Neuronal stem cell (in vitro differentiated cells): ENCODE measurements at regions not wholly inside any gene's neighbourhood (a gene's known extent, or its start where the extent isn't known, plus 50 kb on each side); places are given as distances from the start of the nearest gene placed in this dataset.

Source experiments
- DNase-seq: peaks from one replicate; pipeline ENCODE4 v3.0.0-alpha.2; 2013; ENCODE audit warnings: low spot score
- H2AFZ ChIP-seq: one replicate; pipeline ENCODE4 v1.6.1; 2013; ENCODE audit warnings: mild to moderate bottlenecking, low read length, inconsistent platforms
- H2AK5ac ChIP-seq: 2 replicates; pipeline ENCODE4 v1.6.1; 2013; ENCODE audit warnings: low read depth, mild to moderate bottlenecking, inconsistent platforms, low read length, moderate library complexity, mixed read lengths
- H2BK120ac ChIP-seq: 2 replicates; pipeline ENCODE4 v1.6.1; 2013; ENCODE audit warnings: low read depth, mild to moderate bottlenecking, inconsistent platforms, low read length, moderate library complexity, mixed read lengths
- H2BK12ac ChIP-seq: one replicate; pipeline ENCODE4 v1.6.1; 2013; ENCODE audit warnings: low read length, inconsistent platforms
- H2BK15ac ChIP-seq: 2 replicates; pipeline ENCODE4 v1.6.1; 2013; ENCODE audit warnings: mild to moderate bottlenecking, low read length, inconsistent platforms, mixed read lengths
- H2BK5ac ChIP-seq: one replicate; pipeline ENCODE4 v1.6.1; 2013; ENCODE audit warnings: inconsistent platforms, mild to moderate bottlenecking, low read length, moderate library complexity
- H3K14ac ChIP-seq: one replicate; pipeline ENCODE4 v1.6.1; 2013; ENCODE audit warnings: low read length, inconsistent platforms
- H3K18ac ChIP-seq: 2 replicates; pipeline ENCODE4 v1.6.1; 2013; ENCODE audit warnings: low read length, inconsistent platforms
- H3K23ac ChIP-seq: 2 replicates; pipeline ENCODE4 v1.6.1; 2013; ENCODE audit warnings: low read depth, mild to moderate bottlenecking, mixed read lengths, low read length, inconsistent platforms; ENCODE audit not compliant: poor library complexity
- H3K27ac ChIP-seq: replicated peaks from 3 replicates; pipeline ENCODE4 v1.5.1; 2013; ENCODE audit warnings: low read length, inconsistent platforms
- H3K27me3 ChIP-seq, 3 experiments: 2 replicates each; pipeline ENCODE4 v1.6.1; 2013; ENCODE audit warnings: low read length in 3 of 3, mild to moderate bottlenecking in 2 of 3, inconsistent platforms in 1 of 3, low read depth in 1 of 3, mixed read lengths in 1 of 3, moderate library complexity in 1 of 3; ENCODE audit not compliant: control insufficient read depth in 3 of 3, insufficient read depth in 3 of 3
- H3K36me3 ChIP-seq, 2 donors: replicated peaks in 1 of 2; 2 replicates each; pipeline ENCODE4 v1.6.1; 2013; ENCODE audit warnings: low read length in 2 of 2; ENCODE audit not compliant: control insufficient read depth in 2 of 2, insufficient read depth in 2 of 2
- H3K4ac ChIP-seq: 2 replicates; pipeline ENCODE4 v1.6.1; 2013; ENCODE audit warnings: inconsistent platforms, mild to moderate bottlenecking, low read length, moderate library complexity
- H3K4me1 ChIP-seq, 2 donors: 1 replicate in 1 of 2; 2 replicates in 1 of 2; pipeline ENCODE4 v1.6.1; 2013; ENCODE audit warnings: low read length in 2 of 2, low read depth in 1 of 2; ENCODE audit not compliant: control insufficient read depth in 2 of 2, insufficient read depth in 1 of 2
- H3K4me2 ChIP-seq: one replicate; pipeline ENCODE4 v1.6.1; 2013; ENCODE audit warnings: mild to moderate bottlenecking, low read length, inconsistent platforms; ENCODE audit not compliant: insufficient read depth, poor library complexity, severe bottlenecking
- H3K4me3 ChIP-seq, 2 donors: 2 replicates each; pipeline ENCODE4 v1.5.1; 2013; ENCODE audit warnings: low read length in 2 of 2, mild to moderate bottlenecking in 2 of 2, inconsistent platforms in 1 of 2, moderate library complexity in 1 of 2
- H3K79me1 ChIP-seq: one replicate; pipeline ENCODE4 v1.6.1; 2013; ENCODE audit warnings: low read depth, mild to moderate bottlenecking, inconsistent platforms, low read length, moderate library complexity
- H3K9ac ChIP-seq: one replicate; pipeline ENCODE4 v1.6.1; 2013; ENCODE audit warnings: mild to moderate bottlenecking, low read depth, low read length, inconsistent platforms; ENCODE audit not compliant: poor library complexity
- H3K9me3 ChIP-seq, 2 donors: replicated peaks in 1 of 2; 2 replicates each; pipeline versions ENCODE3 to v1.6.1; 2013; ENCODE audit warnings: low read length in 2 of 2, mild to moderate bottlenecking in 2 of 2, inconsistent platforms in 1 of 2, low read depth in 1 of 2, mixed read lengths in 1 of 2, moderate library complexity in 1 of 2; ENCODE audit not compliant: control insufficient read depth in 2 of 2, insufficient read depth in 1 of 2
- H4K8ac ChIP-seq: one replicate; pipeline ENCODE4 v1.6.1; 2013; ENCODE audit warnings: low read depth, mild to moderate bottlenecking, inconsistent platforms, low read length, moderate library complexity
- H4K91ac ChIP-seq: one replicate; pipeline ENCODE4 v1.6.1; 2013; ENCODE audit warnings: low read length, low read depth, mild to moderate bottlenecking, inconsistent platforms; ENCODE audit not compliant: poor library complexity
- WGBS, 2 donors: extraction: QIAGEN DNeasy Blood & Tissue Kit; methylation state at CpG; one replicate each; pipeline ENCODE4 v1.1.7; 2013; ENCODE audit warnings: missing lambda C conversion rate in 2 of 2, mixed read lengths in 1 of 2; ENCODE audit not compliant: insufficient read length in 2 of 2, insufficient replicate concordance in 1 of 2; ENCODE audit errors: extremely low coverage in 2 of 2; 5-methylcytosine and 5-hydroxymethylcytosine counted together

DNA sequence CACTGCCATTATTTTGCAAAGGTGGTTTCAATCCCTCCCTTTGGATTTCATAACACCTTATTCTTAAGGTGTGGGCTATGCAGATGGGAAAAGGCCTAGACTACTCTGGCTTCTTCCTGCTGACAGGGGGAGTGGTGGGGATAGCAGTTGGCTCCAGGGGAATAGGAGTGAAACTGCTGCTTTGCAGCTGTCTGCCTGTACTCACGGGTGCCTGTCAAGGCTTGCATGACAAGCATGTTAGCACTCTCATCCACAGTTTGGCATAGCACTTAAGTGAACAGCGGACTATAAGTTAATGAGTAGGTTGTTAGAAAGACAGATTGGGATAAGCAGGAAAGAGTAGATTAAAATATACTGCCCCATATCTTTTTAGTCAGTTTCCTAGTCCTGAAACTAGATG, 287.5 kb upstream of the DAB1 start:
- H2AFZ ChIP-seq: no peak overlapping the region
- H4K8ac ChIP-seq: no peak overlapping the region
- no peak overlapping the region for H2BK5ac ChIP-seq
- no peak overlapping the region for H2AK5ac ChIP-seq
- no peak overlapping the region for H3K4me2 ChIP-seq
- H3K9me3 ChIP-seq: peaks cover 0 to 2% of the 10 kb centered on the region in 2 donors
- no CpG with 5 or more reads among the region's 2 CpGs for WGBS, 2 donors
- H3K4me1 ChIP-seq: no peaks in the 10 kb centered on the region
- H4K91ac ChIP-seq: no peak overlapping the region
- H3K14ac ChIP-seq: no peak overlapping the region
- no peak overlapping the region for H3K27ac ChIP-seq
- no peaks in the 10 kb centered on the region for H3K79me1 ChIP-seq
- H3K9ac ChIP-seq: no peak overlapping the region
- H3K23ac ChIP-seq: no peak overlapping the region
- no peak overlapping the region for H3K4me3 ChIP-seq
- no peak overlapping the region for H2BK12ac ChIP-seq
- H3K36me3 ChIP-seq: no peaks in the 10 kb centered on the region
- DNase-seq: no peak
- no peak overlapping the region for H3K18ac ChIP-seq
- H2BK120ac ChIP-seq: no peak overlapping the region
- H3K27me3 ChIP-seq: no peaks in the 10 kb centered on the region
- no peak overlapping the region for H2BK15ac ChIP-seq
- H3K4ac ChIP-seq: no peak overlapping the region

DNA sequence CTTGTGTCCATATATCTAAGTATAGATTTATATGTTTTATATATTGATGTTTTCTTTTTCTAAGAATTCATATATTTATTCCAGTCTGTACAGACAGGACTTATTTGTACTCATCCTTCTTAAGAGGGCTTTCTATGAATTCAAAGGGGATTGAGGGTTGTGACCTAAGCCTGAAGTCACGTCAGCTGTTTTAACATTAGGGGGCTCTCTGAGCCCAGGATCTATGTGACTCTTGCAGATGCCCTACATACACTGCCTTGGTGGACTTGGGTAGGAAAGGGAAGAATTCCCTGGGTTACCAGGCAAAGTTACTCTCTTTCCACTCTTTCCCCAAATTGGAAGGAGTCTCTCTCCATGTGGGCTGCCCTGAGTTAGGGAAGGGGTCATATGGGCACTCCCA, 283.8 kb upstream of the DAB1 start:
- no peaks in the 10 kb centered on the region for H3K79me1 ChIP-seq
- H2BK5ac ChIP-seq: no peak overlapping the region
- no peak overlapping the region for H3K18ac ChIP-seq
- H2BK120ac ChIP-seq: no peak overlapping the region
- no peaks in the 10 kb centered on the region for H3K36me3 ChIP-seq
- DNase-seq: no peak
- H2BK15ac ChIP-seq: no peak overlapping the region
- H3K9ac ChIP-seq: no peak overlapping the region
- no peak overlapping the region for H3K27ac ChIP-seq
- no peak overlapping the region for H2AFZ ChIP-seq
- no peak overlapping the region for H3K4ac ChIP-seq
- H3K23ac ChIP-seq: no peak overlapping the region
- H3K14ac ChIP-seq: no peak overlapping the region
- no peak overlapping the region for H2BK12ac ChIP-seq
- H3K27me3 ChIP-seq: no peaks in the 10 kb centered on the region
- WGBS, 2 donors: no CpG with 5 or more reads among the region's 1 CpG
- H4K91ac ChIP-seq: no peak overlapping the region
- no peak overlapping the region for H2AK5ac ChIP-seq
- H4K8ac ChIP-seq: no peak overlapping the region
- no peak overlapping the region for H3K4me3 ChIP-seq
- H3K4me2 ChIP-seq: no peak overlapping the region
- peaks cover 0 to 2% of the 10 kb centered on the region in 2 donors for H3K9me3 ChIP-seq
- no peaks in the 10 kb centered on the region for H3K4me1 ChIP-seq

GRCh38 chr1:57704811-57705210, 281.0 kb upstream of the DAB1 start:
- no peaks in the 10 kb centered on the region for H3K4me1 ChIP-seq
- H3K36me3 ChIP-seq: no peaks in the 10 kb centered on the region
- no peak overlapping the region for H2BK15ac ChIP-seq
- no peak overlapping the region for H2BK12ac ChIP-seq
- no peak overlapping the region for H3K9ac ChIP-seq
- H3K18ac ChIP-seq: no peak overlapping the region
- H4K8ac ChIP-seq: no peak overlapping the region
- H2AK5ac ChIP-seq: no peak overlapping the region
- no peak overlapping the region for H2BK120ac ChIP-seq
- H3K4me3 ChIP-seq: no peak overlapping the region
- no peak overlapping the region for H2AFZ ChIP-seq
- no peak for DNase-seq
- H3K79me1 ChIP-seq: no peaks in the 10 kb centered on the region
- no peak overlapping the region for H3K4ac ChIP-seq
- no peaks in the 10 kb centered on the region for H3K27me3 ChIP-seq
- no peak overlapping the region for H3K14ac ChIP-seq
- H3K27ac ChIP-seq: no peak overlapping the region
- no CpG with 5 or more reads among the region's 1 CpG for WGBS, 2 donors
- H3K23ac ChIP-seq: no peak overlapping the region
- H3K9me3 ChIP-seq: peaks cover 0 to 2% of the 10 kb centered on the region in 2 donors
- H2BK5ac ChIP-seq: no peak overlapping the region
- no peak overlapping the region for H4K91ac ChIP-seq
- no peak overlapping the region for H3K4me2 ChIP-seq

GRCh38 chr1:57704231-57704630, 280.4 kb upstream of the DAB1 start:
- H2AFZ ChIP-seq: no peak overlapping the region
- H3K4me1 ChIP-seq: no peaks in the 10 kb centered on the region
- H3K4me2 ChIP-seq: no peak overlapping the region
- no peak overlapping the region for H3K18ac ChIP-seq
- no peak overlapping the region for H2AK5ac ChIP-seq
- no peak overlapping the region for H3K4me3 ChIP-seq
- H3K14ac ChIP-seq: no peak overlapping the region
- H3K79me1 ChIP-seq: no peaks in the 10 kb centered on the region
- no peak overlapping the region for H2BK12ac ChIP-seq
- H4K91ac ChIP-seq: no peak overlapping the region
- peaks cover 0 to 2% of the 10 kb centered on the region in 2 donors for H3K9me3 ChIP-seq
- no peak overlapping the region for H2BK5ac ChIP-seq
- no peak for DNase-seq
- H3K27ac ChIP-seq: no peak overlapping the region
- H3K23ac ChIP-seq: no peak overlapping the region
- no peak overlapping the region for H2BK120ac ChIP-seq
- no peak overlapping the region for H3K9ac ChIP-seq
- H4K8ac ChIP-seq: no peak overlapping the region
- no peaks in the 10 kb centered on the region for H3K36me3 ChIP-seq
- no peak overlapping the region for H3K4ac ChIP-seq
- no peak overlapping the region for H2BK15ac ChIP-seq
- no peaks in the 10 kb centered on the region for H3K27me3 ChIP-seq
